OCI-LY3 (cell line): ENCODE measurements at regions not wholly inside any gene's neighbourhood (a gene's known extent, or its start where the extent isn't known, plus 50 kb on each side); places are given as distances from the start of the nearest gene placed in this dataset.

Source experiments
- EZH2phosphoT487 ChIP-seq: fragments of 200-600 bp; shearing (Covaris generic); IDR thresholded peaks from 2 replicates; pipeline ENCODE4 v1.6.1; 2018; ENCODE audit warnings: antibody characterized with exemption, mixed run types, low read depth
- TF ChIP-seq, protein P1 (sequence below): fragments of 200-600, 300-600 bp; sonication (generic); IDR thresholded peaks from 2 replicates; pipeline ENCODE4 v1.5.1; 2014; ENCODE audit warnings: antibody characterized with exemption, low read length, low read depth

DNA sequence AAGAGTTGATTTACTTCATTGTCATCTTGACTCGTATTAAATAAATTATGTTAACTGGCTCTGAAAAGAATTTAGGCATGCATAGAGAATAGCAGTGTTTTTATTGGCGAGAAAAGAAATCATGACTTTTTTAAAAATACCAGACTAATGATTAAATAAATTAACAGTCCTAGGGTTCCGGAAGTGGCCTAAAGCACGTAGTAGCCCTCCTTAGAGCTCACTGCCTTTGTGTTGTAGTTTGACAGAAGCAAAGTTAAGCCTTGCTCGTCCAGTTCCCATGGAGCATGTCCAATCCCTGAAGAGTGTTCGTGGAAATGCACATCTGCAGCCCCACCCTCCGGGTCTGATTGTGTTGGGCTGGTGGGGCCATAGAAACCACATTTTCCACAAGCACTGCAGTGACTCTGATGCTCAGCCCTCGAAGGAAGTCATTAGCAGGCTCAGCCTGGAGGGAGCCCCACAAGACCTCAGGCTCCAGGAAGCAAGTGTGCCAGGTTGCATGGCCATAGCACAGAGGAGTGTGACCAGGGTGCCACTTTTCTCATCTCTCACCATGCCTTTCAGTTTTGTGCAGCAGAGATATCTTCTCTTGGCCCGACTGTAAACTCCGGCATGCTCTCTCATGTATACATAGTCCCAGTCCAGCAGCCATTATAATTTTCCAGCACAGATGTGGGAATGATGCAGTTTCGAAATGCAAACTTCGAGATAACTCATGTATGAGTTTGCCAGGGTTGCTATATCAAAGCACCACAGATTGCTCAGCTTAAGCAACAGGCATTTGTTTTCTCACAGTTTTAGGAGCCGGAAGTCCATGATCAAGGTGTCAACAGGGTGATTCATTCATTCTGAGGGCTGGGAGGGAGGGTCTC is 188.6 kb upstream of the SH3BP4 start:
- TF ChIP-seq, protein P1, sequence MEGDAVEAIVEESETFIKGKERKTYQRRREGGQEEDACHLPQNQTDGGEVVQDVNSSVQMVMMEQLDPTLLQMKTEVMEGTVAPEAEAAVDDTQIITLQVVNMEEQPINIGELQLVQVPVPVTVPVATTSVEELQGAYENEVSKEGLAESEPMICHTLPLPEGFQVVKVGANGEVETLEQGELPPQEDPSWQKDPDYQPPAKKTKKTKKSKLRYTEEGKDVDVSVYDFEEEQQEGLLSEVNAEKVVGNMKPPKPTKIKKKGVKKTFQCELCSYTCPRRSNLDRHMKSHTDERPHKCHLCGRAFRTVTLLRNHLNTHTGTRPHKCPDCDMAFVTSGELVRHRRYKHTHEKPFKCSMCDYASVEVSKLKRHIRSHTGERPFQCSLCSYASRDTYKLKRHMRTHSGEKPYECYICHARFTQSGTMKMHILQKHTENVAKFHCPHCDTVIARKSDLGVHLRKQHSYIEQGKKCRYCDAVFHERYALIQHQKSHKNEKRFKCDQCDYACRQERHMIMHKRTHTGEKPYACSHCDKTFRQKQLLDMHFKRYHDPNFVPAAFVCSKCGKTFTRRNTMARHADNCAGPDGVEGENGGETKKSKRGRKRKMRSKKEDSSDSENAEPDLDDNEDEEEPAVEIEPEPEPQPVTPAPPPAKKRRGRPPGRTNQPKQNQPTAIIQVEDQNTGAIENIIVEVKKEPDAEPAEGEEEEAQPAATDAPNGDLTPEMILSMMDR, result no peak
- TF ChIP-seq EZH2phosphoT487, result no peak
